ENCODE measurements at regions not wholly inside any gene's neighbourhood (a gene's known extent, or its start where the extent isn't known, plus 50 kb on each side); places are given as distances from the start of the nearest gene placed in this dataset.

DNA sequence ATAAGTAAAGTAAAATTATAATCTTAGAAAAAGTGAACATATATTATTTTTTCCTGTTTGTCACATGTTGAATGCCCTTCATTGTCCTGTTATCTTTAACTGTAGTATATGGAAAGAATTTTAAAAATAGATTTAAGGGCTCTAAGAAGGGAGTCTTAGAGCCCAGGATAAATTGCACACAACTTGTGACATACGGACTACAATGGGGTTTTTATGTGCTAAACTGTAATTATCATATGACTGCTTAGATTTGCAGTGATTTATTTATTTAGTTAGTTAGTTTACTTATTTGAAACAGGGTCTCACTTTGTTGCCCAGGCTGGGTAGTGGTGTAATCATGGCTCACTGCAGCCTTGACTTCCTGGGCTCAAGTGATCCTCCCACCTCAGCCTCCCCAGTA is 187.8 kb upstream of the HMGA2 start:
- WGBS, 2 donors: 35 to 52% methylated on average over 1 of the region's 1 CpG
- intact Hi-C loops (cut with DNase I): no loop called here
- no peak for ATAC-seq

DNA sequence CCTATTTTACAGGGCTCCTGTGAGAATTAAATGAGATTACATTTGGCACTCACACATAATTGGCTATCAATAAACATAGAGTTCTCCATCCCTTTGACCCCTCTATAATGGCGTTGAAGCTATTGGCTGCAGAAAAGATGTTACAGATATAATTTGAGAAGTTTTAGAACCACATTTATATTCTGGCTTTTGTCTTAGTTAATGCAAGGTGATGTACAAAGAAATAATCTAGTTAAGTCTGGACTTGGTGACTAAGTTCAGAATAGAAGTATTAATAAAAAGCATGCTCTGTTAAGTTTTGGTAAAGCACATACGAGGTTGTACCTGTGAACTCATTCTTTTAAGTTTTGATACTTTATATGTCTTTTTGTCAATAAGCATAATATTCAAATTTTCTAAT is 187.1 kb upstream of the HMGA2 start:
- intact Hi-C loops (cut with DNase I): no loop called here
- Histone ChIP-seq H3K36me3 (replicated peaks in 1 of 2; ENCODE audit: insufficient read depth in 1 of 2, low read depth in 2 of 2) (no peaks in the 10 kb centered on the region), H3K4me3 (no peak overlapping the region), H3K4me1 (no peaks in the 10 kb centered on the region), H3K27ac (no peak overlapping the region), H3K9me3 (no peaks in the 10 kb centered on the region), H3K27me3 (no peaks in the 10 kb centered on the region)
- ATAC-seq: no peak
- no peak for TF ChIP-seq POLR2A (IDR thresholded peaks at IDR 0.05)
- TF ChIP-seq, protein P1, sequence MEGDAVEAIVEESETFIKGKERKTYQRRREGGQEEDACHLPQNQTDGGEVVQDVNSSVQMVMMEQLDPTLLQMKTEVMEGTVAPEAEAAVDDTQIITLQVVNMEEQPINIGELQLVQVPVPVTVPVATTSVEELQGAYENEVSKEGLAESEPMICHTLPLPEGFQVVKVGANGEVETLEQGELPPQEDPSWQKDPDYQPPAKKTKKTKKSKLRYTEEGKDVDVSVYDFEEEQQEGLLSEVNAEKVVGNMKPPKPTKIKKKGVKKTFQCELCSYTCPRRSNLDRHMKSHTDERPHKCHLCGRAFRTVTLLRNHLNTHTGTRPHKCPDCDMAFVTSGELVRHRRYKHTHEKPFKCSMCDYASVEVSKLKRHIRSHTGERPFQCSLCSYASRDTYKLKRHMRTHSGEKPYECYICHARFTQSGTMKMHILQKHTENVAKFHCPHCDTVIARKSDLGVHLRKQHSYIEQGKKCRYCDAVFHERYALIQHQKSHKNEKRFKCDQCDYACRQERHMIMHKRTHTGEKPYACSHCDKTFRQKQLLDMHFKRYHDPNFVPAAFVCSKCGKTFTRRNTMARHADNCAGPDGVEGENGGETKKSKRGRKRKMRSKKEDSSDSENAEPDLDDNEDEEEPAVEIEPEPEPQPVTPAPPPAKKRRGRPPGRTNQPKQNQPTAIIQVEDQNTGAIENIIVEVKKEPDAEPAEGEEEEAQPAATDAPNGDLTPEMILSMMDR (IDR thresholded peaks at IDR 0.05): no peak
- whole genome bisulfite sequencing, 2 donors: 72 to 81% methylated on average over 2 of the region's 2 CpGs
- no peak for DNase-seq

More for the DNA sequence above, 187.8 kb upstream of the HMGA2 start:
- Histone ChIP-seq H3K36me3 (replicated peaks in 1 of 2; ENCODE audit: insufficient read depth in 1 of 2, low read depth in 2 of 2) (no peaks in the 10 kb centered on the region), H3K27me3 (no peaks in the 10 kb centered on the region), H3K4me1 (no peaks in the 10 kb centered on the region), H3K27ac (no peak overlapping the region), H3K9me3 (no peaks in the 10 kb centered on the region), H3K4me3 (no peak overlapping the region)
- TF ChIP-seq POLR2A (IDR thresholded peaks at IDR 0.05): no peak
- TF ChIP-seq, protein P1 (IDR thresholded peaks at IDR 0.05): no peak
- DNase-seq: no peak

DNA sequence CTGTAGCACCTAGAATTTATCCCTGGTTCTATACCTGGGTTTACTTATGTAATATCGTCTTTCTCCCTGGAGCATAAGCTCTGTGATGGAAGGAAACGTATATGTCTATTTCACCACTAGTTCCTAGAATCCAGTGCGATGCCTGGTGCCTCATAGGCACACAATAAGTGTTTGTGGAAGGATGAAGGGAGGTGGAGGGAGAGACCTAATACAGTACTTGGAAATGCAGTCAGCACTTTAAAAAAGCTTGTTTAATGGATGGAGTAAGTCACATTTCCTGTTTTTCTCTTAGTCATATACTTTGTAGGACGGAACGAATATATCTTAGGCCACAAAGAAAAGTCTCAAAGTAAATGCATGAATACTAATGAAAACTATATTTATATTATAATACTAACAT is 186.5 kb upstream of the HMGA2 start:
- no peak for ATAC-seq
- intact Hi-C loops (cut with DNase I): no loop called here
- no peaks in the 10 kb centered on the region for H3K27me3 ChIP-seq

DNA sequence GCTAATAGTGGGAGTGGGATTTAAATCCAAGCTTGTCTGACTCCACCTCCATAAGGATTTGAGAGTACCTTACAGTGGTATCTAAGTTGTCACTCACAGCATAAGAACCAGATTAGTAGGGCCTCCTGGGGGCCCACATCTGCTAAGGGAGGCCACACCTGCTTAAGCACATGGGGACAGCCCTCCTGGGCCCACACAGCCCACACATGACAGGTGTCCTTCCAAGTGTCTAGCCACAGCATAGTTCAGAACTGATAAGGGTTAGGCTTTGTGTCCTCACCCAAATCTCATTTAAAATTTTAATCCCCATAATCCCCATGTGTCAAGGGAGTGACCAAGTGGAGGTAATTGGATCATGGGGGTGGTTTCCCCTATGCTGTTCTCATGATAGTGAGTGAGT is 186.0 kb upstream of the HMGA2 start:
- ATAC-seq (no peak), DNase-seq (no peak)
- H3K27ac ChIP-seq: no peak overlapping the region

More for the DNA sequence above, 186.5 kb upstream of the HMGA2 start:
- whole genome bisulfite sequencing, 2 donors: 66 to 73% methylated on average over 5 of the region's 5 CpGs
- no peak for DNase-seq
- no peak overlapping the region for H3K27ac ChIP-seq
- no peaks in the 10 kb centered on the region for H3K4me1 ChIP-seq
- no peak for TF ChIP-seq POLR2A (IDR thresholded peaks at IDR 0.05)
- TF ChIP-seq, protein P1 (IDR thresholded peaks at IDR 0.05): no peak
- no peaks in the 10 kb centered on the region for H3K9me3 ChIP-seq
- H3K36me3 ChIP-seq (replicated peaks in 1 of 2; ENCODE audit: insufficient read depth in 1 of 2, low read depth in 2 of 2): no peaks in the 10 kb centered on the region
- no peak overlapping the region for H3K4me3 ChIP-seq

DNA sequence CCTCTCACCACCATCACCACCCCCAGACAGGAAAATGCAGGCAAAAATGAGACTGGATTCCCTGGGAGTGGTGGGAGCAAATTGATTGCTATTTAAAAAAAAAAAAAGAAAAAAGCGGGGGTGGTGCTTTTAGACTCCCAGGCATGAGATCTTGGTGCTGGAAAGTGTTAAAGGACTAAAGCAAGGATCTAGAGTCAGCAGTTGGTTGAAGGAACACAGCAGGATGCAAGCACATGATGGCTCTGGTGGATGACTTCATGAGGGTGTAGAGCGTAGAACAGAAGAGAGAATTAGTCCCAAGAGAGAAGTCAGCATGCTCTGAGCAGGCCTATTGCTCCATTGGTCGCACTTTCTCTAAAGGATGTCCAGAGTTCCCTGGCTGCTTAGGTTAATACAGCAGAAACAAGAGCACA is 183.8 kb upstream of the HMGA2 start:
- Histone ChIP-seq H3K4me3 (no peak overlapping the region), H3K36me3 (replicated peaks in 1 of 2; ENCODE audit: insufficient read depth in 1 of 2, low read depth in 2 of 2) (no peaks in the 10 kb centered on the region), H3K4me1 (no peaks in the 10 kb centered on the region), H3K27ac (no peak overlapping the region), H3K27me3 (no peaks in the 10 kb centered on the region), H3K9me3 (no peaks in the 10 kb centered on the region)
- TF ChIP-seq, protein P1 (IDR thresholded peaks at IDR 0.05): no peak
- no peak for TF ChIP-seq POLR2A (IDR thresholded peaks at IDR 0.05)
- ATAC-seq (no peak), DNase-seq (peak in 1 of 4 donors; percentile 4)
- 63 to 73% methylated on average over 3 of the region's 3 CpGs for WGBS, 2 donors
- intact Hi-C loops (cut with DNase I): no loop called here

More for the DNA sequence above, 186.0 kb upstream of the HMGA2 start:
- H3K9me3 ChIP-seq: no peaks in the 10 kb centered on the region
- H3K36me3 ChIP-seq (replicated peaks in 1 of 2; ENCODE audit: insufficient read depth in 1 of 2, low read depth in 2 of 2): no peaks in the 10 kb centered on the region
- TF ChIP-seq POLR2A (IDR thresholded peaks at IDR 0.05): no peak
- TF ChIP-seq, protein P1 (IDR thresholded peaks at IDR 0.05): no peak
- intact Hi-C loops (cut with DNase I): no loop called here
- no peaks in the 10 kb centered on the region for H3K4me1 ChIP-seq
- no peak overlapping the region for H3K4me3 ChIP-seq
- H3K27me3 ChIP-seq: no peaks in the 10 kb centered on the region

All from body of pancreas (tissue), 4 donors.